GM12865 (cell line): ENCODE measurements at regions not wholly inside any gene's neighbourhood (a gene's known extent, or its start where the extent isn't known, plus 50 kb on each side); places are given as distances from the start of the nearest gene placed in this dataset.

Experiments used
- DNase-seq: peaks from one replicate; pipeline ENCODE4 v3.0.0; 2010; ENCODE audit warnings: low read depth
- H3K4me3 ChIP-seq: 2 replicates; pipeline ENCODE4 v1.5.1; 2011; ENCODE audit warnings: mild to moderate bottlenecking, low read depth, low read length, control low read depth
- CTCF ChIP-seq: IDR thresholded peaks from 2 replicates; pipeline ENCODE4 v1.5.1; 2011; ENCODE audit warnings: low read length, control low read depth, low read depth, inconsistent platforms; ENCODE audit not compliant: insufficient read depth; ENCODE audit errors: missing control alignments

GRCh38 chr6:81906041-81906440 lies 153.6 kb upstream of the TENT5A start:
- H3K4me3 ChIP-seq = no peak overlapping the region
- DNase-seq = no peak
- TF ChIP-seq CTCF = no peak

GRCh38 chr6:81901551-81901966 lies 149.1 kb upstream of the TENT5A start:
- no peak for TF ChIP-seq CTCF
- no peak overlapping the region for H3K4me3 ChIP-seq
- no peak for DNase-seq

GRCh38 chr6:81900616-81901015 lies 148.1 kb upstream of the TENT5A start:
- DNase-seq = peak; percentile 52
- no peak for TF ChIP-seq CTCF
- H3K4me3 ChIP-seq = no peak overlapping the region

GRCh38 chr6:81897793-81898192 lies 145.3 kb upstream of the TENT5A start:
- no peak for DNase-seq
- TF ChIP-seq CTCF = no peak
- H3K4me3 ChIP-seq = no peak overlapping the region

- H3K4me3 ChIP-seq = no peak overlapping the region
- TF ChIP-seq CTCF = no peak
- DNase-seq = no peak
These were observed 144.3 kb upstream of the TENT5A start for GRCh38 chr6:81896525-81897503.

GRCh38 chr6:81895511-81896185 lies 143.2 kb upstream of the TENT5A start:
- TF ChIP-seq CTCF = no peak
- DNase-seq = no peak
- H3K4me3 ChIP-seq = no peak overlapping the region
